Esophagus squamous epithelium (tissue), 5 donors: ENCODE measurements at regions not wholly inside any gene's neighbourhood (a gene's known extent, or its start where the extent isn't known, plus 50 kb on each side); places are given as distances from the start of the nearest gene placed in this dataset.

ENCODE experiments used
- DNase-seq: peaks from one replicate; lab custom pipeline; 2025; lab: John Stamatoyannopoulos, UW
- H3K27ac ChIP-seq, 4 donors: fragments of 200-600 bp; sonication (generic); one replicate each; pipeline ENCODE4 v1.5.1; 2016 to 2019; ENCODE audit warnings: mild to moderate bottlenecking in 1 of 4
- H3K27me3 ChIP-seq, 4 donors: fragments of 200-600 bp; sonication (generic); 1 replicate in 3 of 4; 2 replicates in 1 of 4; pipeline versions ENCODE4 v1.5.1 to v1.6.0; 2017 to 2021; ENCODE audit warnings: antibody characterized with exemption in 1 of 4
- H3K36me3 ChIP-seq, 3 donors: fragments of 200-600 bp; sonication (generic); one replicate each; pipeline ENCODE4 v1.5.1; 2016 to 2019
- H3K4me1 ChIP-seq, 3 donors: fragments of 200-600 bp; sonication (generic); one replicate each; pipeline ENCODE4 v1.5.1; 2017 to 2019
- H3K4me3 ChIP-seq, 4 donors: fragments of 200-600 bp; sonication (generic); 1 replicate in 3 of 4; 2 replicates in 1 of 4; pipeline ENCODE4 v1.5.1; 2016 to 2019; ENCODE audit warnings: mild to moderate bottlenecking in 2 of 4, moderate library complexity in 1 of 4
- H3K9me3 ChIP-seq, 3 donors: fragments of 200-600 bp; sonication (generic); one replicate each; pipeline ENCODE4 v1.5.1; 2016 to 2019
- POLR2A ChIP-seq, 4 donors: fragments of 450-650 bp; IDR thresholded peaks; one replicate each; pipeline ENCODE4 v1.6.1; 2017; ENCODE audit warnings: antibody characterized with exemption in 4 of 4, mild to moderate bottlenecking in 4 of 4, moderate library complexity in 3 of 4
- WGBS, 2 donors: methylation state at CpG; one replicate each; pipeline ENCODE4 v1.1.5; 2018; 5-methylcytosine and 5-hydroxymethylcytosine counted together
- intact Hi-C: fragments of 100-400 bp; cut with DNase I; formaldehyde crosslinking; loops from one replicate; pipeline ENCODE4 v1.15.0; 2022
- TF ChIP-seq, protein P1 (sequence below), 6 experiments: fragments of 450-650 bp in 4 of 6; fragments of 200-600 bp in 2 of 6; sonication (generic) in 2 of 6; IDR thresholded peaks; one replicate each; pipeline ENCODE4 v1.5.1; 2016 to 2019; ENCODE audit warnings: antibody characterized with exemption in 6 of 6, mild to moderate bottlenecking in 4 of 6, moderate library complexity in 4 of 6
- donor health status: DM: yes; HTN: yes; CAD: no.

DNA sequence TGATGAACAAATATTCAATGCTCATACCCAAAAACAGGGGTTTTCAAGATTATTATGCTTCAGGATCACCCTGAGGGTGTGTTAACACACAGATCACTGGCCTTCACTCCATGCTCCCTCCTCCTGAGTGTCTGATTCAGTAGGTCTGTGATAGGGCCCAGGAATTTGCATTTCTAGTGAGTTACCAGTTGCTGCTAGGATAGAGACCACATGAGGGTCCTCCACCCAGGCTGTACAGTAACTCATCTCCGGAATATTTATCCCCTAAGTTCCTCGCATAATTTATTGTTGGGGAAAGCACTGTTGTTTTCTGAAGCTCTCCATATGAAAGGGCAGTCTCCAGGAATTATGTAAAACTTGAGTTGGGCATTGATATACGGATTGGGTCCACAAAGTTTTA is 1106.6 kb upstream of the B3GALT2 start:
- Histone ChIP-seq H3K27ac (no peak overlapping the region), H3K4me3 (no peak overlapping the region), H3K36me3 (no peaks in the 10 kb centered on the region), H3K4me1 (no peaks in the 10 kb centered on the region), H3K27me3 (no peaks in the 10 kb centered on the region), H3K9me3 (no peaks in the 10 kb centered on the region)
- 64 to 76% methylated on average over 3 of the region's 3 CpGs for WGBS, 2 donors
- intact Hi-C loops = no loop called here
- no peak for DNase-seq
- no peak for TF ChIP-seq POLR2A (IDR thresholded peaks at IDR 0.05)
- TF ChIP-seq, protein P1, sequence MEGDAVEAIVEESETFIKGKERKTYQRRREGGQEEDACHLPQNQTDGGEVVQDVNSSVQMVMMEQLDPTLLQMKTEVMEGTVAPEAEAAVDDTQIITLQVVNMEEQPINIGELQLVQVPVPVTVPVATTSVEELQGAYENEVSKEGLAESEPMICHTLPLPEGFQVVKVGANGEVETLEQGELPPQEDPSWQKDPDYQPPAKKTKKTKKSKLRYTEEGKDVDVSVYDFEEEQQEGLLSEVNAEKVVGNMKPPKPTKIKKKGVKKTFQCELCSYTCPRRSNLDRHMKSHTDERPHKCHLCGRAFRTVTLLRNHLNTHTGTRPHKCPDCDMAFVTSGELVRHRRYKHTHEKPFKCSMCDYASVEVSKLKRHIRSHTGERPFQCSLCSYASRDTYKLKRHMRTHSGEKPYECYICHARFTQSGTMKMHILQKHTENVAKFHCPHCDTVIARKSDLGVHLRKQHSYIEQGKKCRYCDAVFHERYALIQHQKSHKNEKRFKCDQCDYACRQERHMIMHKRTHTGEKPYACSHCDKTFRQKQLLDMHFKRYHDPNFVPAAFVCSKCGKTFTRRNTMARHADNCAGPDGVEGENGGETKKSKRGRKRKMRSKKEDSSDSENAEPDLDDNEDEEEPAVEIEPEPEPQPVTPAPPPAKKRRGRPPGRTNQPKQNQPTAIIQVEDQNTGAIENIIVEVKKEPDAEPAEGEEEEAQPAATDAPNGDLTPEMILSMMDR (IDR thresholded peaks at IDR 0.05) = no peak

DNA sequence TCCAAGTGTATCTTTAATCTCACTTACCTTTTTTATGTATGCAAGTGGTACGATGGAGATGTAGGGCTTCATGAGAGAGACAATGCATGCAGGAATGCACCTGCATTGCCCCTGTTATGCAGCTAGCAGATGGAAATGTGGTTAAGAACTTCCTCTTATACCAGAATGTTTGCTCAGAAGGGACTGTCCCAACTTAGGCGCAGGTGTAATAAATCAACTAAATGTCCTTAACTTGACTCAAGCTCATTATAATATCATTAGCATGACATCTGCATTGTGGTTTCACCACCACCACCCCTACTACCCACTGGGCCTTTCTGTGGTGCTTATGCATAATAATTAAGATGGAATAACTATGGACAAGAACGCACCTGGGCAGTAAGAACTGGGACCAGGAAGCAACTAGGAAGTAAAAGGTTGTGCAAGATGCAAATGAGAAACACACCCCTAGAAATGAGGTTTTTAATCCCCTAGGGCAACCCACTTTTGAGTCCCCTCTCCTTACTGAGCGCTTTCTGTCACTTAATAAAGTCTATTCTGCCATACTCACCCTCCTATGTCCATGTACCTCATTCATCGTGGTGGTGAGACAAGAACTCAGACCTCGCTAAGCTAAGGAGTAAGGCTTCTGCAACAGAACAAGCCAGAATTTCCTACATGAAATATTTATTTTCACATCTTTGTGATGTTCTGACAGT is 1103.3 kb upstream of the B3GALT2 start:
- no peaks in the 10 kb centered on the region for H3K27me3 ChIP-seq
- no peaks in the 10 kb centered on the region for H3K4me1 ChIP-seq
- H3K36me3 ChIP-seq = no peaks in the 10 kb centered on the region
- no peaks in the 10 kb centered on the region for H3K9me3 ChIP-seq
- TF ChIP-seq, protein P1 (IDR thresholded peaks at IDR 0.05) = no peak
- TF ChIP-seq POLR2A (IDR thresholded peaks at IDR 0.05) = no peak
- intact Hi-C loops = no loop called here
- no peak for DNase-seq
- H3K27ac ChIP-seq = no peak overlapping the region
- WGBS, 2 donors = 60 to 76% methylated on average over 6 of the region's 6 CpGs
- H3K4me3 ChIP-seq = no peak overlapping the region

GRCh38 chr1:194288238-194288637 is 1101.8 kb upstream of the B3GALT2 start:
- Histone ChIP-seq H3K9me3 (no peaks in the 10 kb centered on the region), H3K27me3 (no peaks in the 10 kb centered on the region), H3K4me1 (no peaks in the 10 kb centered on the region), H3K4me3 (no peak overlapping the region), H3K27ac (no peak overlapping the region), H3K36me3 (no peaks in the 10 kb centered on the region)
- WGBS, 2 donors = 67 to 68% methylated on average over 1 of the region's 1 CpG
- intact Hi-C loops = no loop called here
- DNase-seq = no peak
- TF ChIP-seq POLR2A (IDR thresholded peaks at IDR 0.05) = no peak
- TF ChIP-seq, protein P1 (IDR thresholded peaks at IDR 0.05) = no peak

DNA sequence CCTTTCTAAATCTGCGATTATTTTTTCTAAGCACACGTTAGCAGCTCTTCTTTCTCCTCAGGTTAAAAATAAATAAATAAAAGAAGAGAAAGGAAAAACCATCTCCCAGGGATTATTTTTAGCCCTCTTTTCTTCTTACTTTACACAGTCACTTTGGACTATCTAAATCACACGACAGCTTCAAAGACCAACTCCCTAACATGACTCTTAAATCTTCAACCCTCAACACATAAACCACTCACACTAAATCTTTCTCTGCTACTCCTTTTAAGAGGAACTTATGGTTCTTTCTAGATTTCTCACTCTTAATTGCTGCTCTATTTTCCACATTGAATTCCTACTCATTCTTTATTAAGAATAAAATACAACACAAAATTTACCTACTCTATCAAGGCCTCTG is 1095.0 kb upstream of the B3GALT2 start:
- no peaks in the 10 kb centered on the region for H3K4me1 ChIP-seq
- DNase-seq = no peak
- TF ChIP-seq, protein P1 (IDR thresholded peaks at IDR 0.05) = no peak
- TF ChIP-seq POLR2A (IDR thresholded peaks at IDR 0.05) = no peak
- no peaks in the 10 kb centered on the region for H3K36me3 ChIP-seq
- no peak overlapping the region for H3K27ac ChIP-seq
- no peak overlapping the region for H3K4me3 ChIP-seq
- H3K27me3 ChIP-seq = no peaks in the 10 kb centered on the region
- no peaks in the 10 kb centered on the region for H3K9me3 ChIP-seq
- 40% methylated on average over 3 of the region's 3 CpGs for WGBS, 2 donors
- intact Hi-C loops = no loop called here

GRCh38 chr1:194280463-194280862 is 1094.0 kb upstream of the B3GALT2 start:
- H3K9me3 ChIP-seq = no peaks in the 10 kb centered on the region
- H3K27me3 ChIP-seq = no peaks in the 10 kb centered on the region

More at GRCh38 chr1:194280463-194280862, 1094.0 kb upstream of the B3GALT2 start:
- Histone ChIP-seq H3K4me3 (no peak overlapping the region), H3K4me1 (no peaks in the 10 kb centered on the region), H3K36me3 (no peaks in the 10 kb centered on the region), H3K27ac (no peak overlapping the region)
- TF ChIP-seq, protein P1 (IDR thresholded peaks at IDR 0.05) = no peak
- no peak for TF ChIP-seq POLR2A (IDR thresholded peaks at IDR 0.05)
- no peak for DNase-seq
- intact Hi-C loops = no loop called here
- 80 to 82% methylated on average over 4 of the region's 4 CpGs for WGBS, 2 donors
